Lower leg skin (tissue), 3 donors: ENCODE measurements at regions not wholly inside any gene's neighbourhood (a gene's known extent, or its start where the extent isn't known, plus 50 kb on each side); places are given as distances from the start of the nearest gene placed in this dataset.
"Not testable (repeated sequence)": the region's sequence is repeated elsewhere in the genome, so short reads cannot be mapped to it uniquely, and the experiment has no call there.

Source experiments
- POLR2A ChIP-seq, 2 donors: fragments of 450-650 bp; IDR thresholded peaks; one replicate each; pipeline ENCODE4 v1.6.1; 2016 to 2017; ENCODE audit warnings: antibody characterized with exemption in 2 of 2, mild to moderate bottlenecking in 1 of 2, moderate library complexity in 1 of 2
- TF ChIP-seq, protein P1 (sequence below), 3 donors: fragments of 450-650 bp; IDR thresholded peaks; one replicate each; pipeline ENCODE4 v1.5.1; 2016; ENCODE audit warnings: antibody characterized with exemption in 3 of 3, mild to moderate bottlenecking in 3 of 3, moderate library complexity in 2 of 3

DNA sequence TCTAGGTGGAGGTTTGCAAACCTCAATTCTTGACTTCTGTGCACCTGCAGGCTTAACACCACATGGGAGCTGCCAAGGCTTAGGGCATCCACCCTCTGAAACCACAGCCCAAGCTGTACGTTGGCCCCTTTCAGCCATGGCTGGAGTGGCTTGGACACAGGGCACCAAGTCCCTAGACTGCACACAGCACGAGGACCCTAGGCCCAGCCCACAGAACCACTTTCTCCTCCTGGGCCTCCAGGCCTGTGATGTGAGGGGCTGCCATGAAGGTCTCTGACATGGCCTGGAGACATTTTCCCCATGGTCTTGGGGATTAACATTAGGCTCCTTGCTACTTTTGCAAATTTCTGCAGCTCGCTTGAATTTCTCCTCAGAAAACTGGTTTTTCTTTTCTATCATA lies 947.9 kb downstream of the TTLL7 start:
- TF ChIP-seq, protein P1, sequence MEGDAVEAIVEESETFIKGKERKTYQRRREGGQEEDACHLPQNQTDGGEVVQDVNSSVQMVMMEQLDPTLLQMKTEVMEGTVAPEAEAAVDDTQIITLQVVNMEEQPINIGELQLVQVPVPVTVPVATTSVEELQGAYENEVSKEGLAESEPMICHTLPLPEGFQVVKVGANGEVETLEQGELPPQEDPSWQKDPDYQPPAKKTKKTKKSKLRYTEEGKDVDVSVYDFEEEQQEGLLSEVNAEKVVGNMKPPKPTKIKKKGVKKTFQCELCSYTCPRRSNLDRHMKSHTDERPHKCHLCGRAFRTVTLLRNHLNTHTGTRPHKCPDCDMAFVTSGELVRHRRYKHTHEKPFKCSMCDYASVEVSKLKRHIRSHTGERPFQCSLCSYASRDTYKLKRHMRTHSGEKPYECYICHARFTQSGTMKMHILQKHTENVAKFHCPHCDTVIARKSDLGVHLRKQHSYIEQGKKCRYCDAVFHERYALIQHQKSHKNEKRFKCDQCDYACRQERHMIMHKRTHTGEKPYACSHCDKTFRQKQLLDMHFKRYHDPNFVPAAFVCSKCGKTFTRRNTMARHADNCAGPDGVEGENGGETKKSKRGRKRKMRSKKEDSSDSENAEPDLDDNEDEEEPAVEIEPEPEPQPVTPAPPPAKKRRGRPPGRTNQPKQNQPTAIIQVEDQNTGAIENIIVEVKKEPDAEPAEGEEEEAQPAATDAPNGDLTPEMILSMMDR (IDR thresholded peaks at IDR 0.05): not testable (repeated sequence)
- TF ChIP-seq POLR2A (IDR thresholded peaks at IDR 0.05): not testable (repeated sequence)
